ENCODE measurements at regions not wholly inside any gene's neighbourhood (a gene's known extent, or its start where the extent isn't known, plus 50 kb on each side); places are given as distances from the start of the nearest gene placed in this dataset.

GRCh38 chr18:28267878-28268625, 91.1 kb upstream of the CDH2 start:
- TF ChIP-seq CTCF (IDR thresholded peaks at IDR 0.05) (no peak), ZFX (IDR thresholded peaks at IDR 0.05; ENCODE audit: borderline replicate concordance) (no peak)
